K562 (cell line): ENCODE measurements at regions not wholly inside any gene's neighbourhood (a gene's known extent, or its start where the extent isn't known, plus 50 kb on each side); places are given as distances from the start of the nearest gene placed in this dataset.

Experiments
- ATAC-seq: fragments of 200-7000 bp; cut with Tn5 transposase; 3 replicates; pipeline ENCODE4 v1.9.1; 2020; ENCODE audit warnings: moderate library complexity
- BruUV-seq: library from RNA; stranded (reverse); fragments of 400-500 nt; replicated peaks from 2 replicates; lab custom pipeline; 2021; lab: Mats Ljungman, UMichigan
- CTCF ChIA-PET: fragments of 300-600 bp; formaldehyde crosslinking; extraction: SDS; loops from one replicate; lab custom pipeline; 2021; ENCODE audit warnings: low intra/inter-chr PET ratio; lab: Yijun Ruan, JAX
- POLR2A ChIA-PET: fragments of 300-600, 350-650 bp; sonication (Branson Sonifier 250); formaldehyde crosslinking; extraction: SDS; loops from one replicate; lab custom pipeline; 2021; ENCODE audit warnings: antibody characterized with exemption, inconsistent platforms; lab: Yijun Ruan, JAX
- DNase-seq, 4 experiments: peaks; one replicate each; pipeline versions ENCODE4 v3.0.0 to v3.0.0-alpha.2; 2011 to 2018; ENCODE audit warnings: low spot score in 3 of 4, mixed read lengths in 3 of 4; ENCODE audit errors: extremely low read depth in 1 of 4
- FAIRE-seq: peaks from 2 replicates; lab custom pipeline; 2011; peaks lifted over from hg19 to GRCh38; lab: Jason Lieb, UNC
- H2AFZ ChIP-seq: 2 replicates; pipeline ENCODE4 v1.6.0; 2011; ENCODE audit warnings: low read depth, low read length, control low read depth, inconsistent platforms
- H3K27ac ChIP-seq: fragments of 200-600 bp; 3 replicates; pipeline ENCODE4 v1.8.0; 2011; ENCODE audit warnings: low read depth, mild to moderate bottlenecking, control low read depth, inconsistent platforms, low read length, moderate library complexity, mixed read lengths; ENCODE audit errors: extremely low read depth
- H3K27me3 ChIP-seq, 2 experiments: fragments of 300-600 bp in 1 of 2; 2 replicates in 1 of 2; 3 replicates in 1 of 2; pipeline versions ENCODE4 v1.6.0 to v1.8.0; 2011; ENCODE audit warnings: inconsistent platforms in 2 of 2, low read length in 2 of 2, mild to moderate bottlenecking in 1 of 2, mixed read lengths in 1 of 2, moderate library complexity in 1 of 2; ENCODE audit not compliant: control insufficient read depth in 2 of 2, insufficient read depth in 2 of 2
- H3K36me3 ChIP-seq: fragments of 300-600 bp; 3 replicates; pipeline ENCODE4 v1.8.0; 2011; ENCODE audit warnings: mild to moderate bottlenecking, low read length, inconsistent platforms; ENCODE audit not compliant: control insufficient read depth, insufficient read depth
- H3K4me1 ChIP-seq, 2 experiments: fragments of 200-600 bp in 1 of 2; replicated peaks in 1 of 2; 2 replicates in 1 of 2; 3 replicates in 1 of 2; pipeline versions ENCODE4 v1.5.1 to v1.8.0; 2011; ENCODE audit warnings: inconsistent platforms in 2 of 2, low read length in 2 of 2, mild to moderate bottlenecking in 1 of 2, mixed read lengths in 1 of 2, moderate library complexity in 1 of 2; ENCODE audit not compliant: control insufficient read depth in 2 of 2, insufficient read depth in 2 of 2
- H3K4me2 ChIP-seq: 2 replicates; pipeline ENCODE4 v1.6.1; 2011; ENCODE audit warnings: low read length, control low read depth, inconsistent platforms, mixed read lengths; ENCODE audit not compliant: insufficient read depth
- H3K4me3 ChIP-seq: fragments of 200-600 bp; sonication (generic), shearing (Covaris generic); 2 replicates; pipeline ENCODE4 v1.5.1; 2016; ENCODE audit warnings: control low read depth, inconsistent platforms
- H3K79me2 ChIP-seq: fragments of 200-600 bp; 3 replicates; pipeline ENCODE4 v1.8.0; 2011; ENCODE audit warnings: low read length, inconsistent platforms; ENCODE audit not compliant: control insufficient read depth, insufficient read depth
- H3K9ac ChIP-seq, 2 experiments: 2 replicates each; pipeline versions ENCODE4 v1.6.0 to v1.6.1; 2011; ENCODE audit warnings: low read depth in 2 of 2, low read length in 2 of 2, control low read depth in 1 of 2, inconsistent platforms in 1 of 2, mild to moderate bottlenecking in 1 of 2, mixed read lengths in 1 of 2; ENCODE audit not compliant: insufficient read depth in 1 of 2
- H3K9me1 ChIP-seq: one replicate; pipeline ENCODE4 v1.6.0; 2011; ENCODE audit warnings: inconsistent platforms, mild to moderate bottlenecking, low read length, moderate library complexity; ENCODE audit not compliant: control insufficient read depth, insufficient read depth
- H3K9me3 ChIP-seq: replicated peaks from 2 replicates; pipeline ENCODE4 v1.5.1; 2011; ENCODE audit warnings: low read depth, low read length, inconsistent platforms; ENCODE audit not compliant: control insufficient read depth, insufficient read depth
- H4K20me1 ChIP-seq: replicated peaks from 2 replicates; pipeline ENCODE4 v1.6.1; 2011; ENCODE audit warnings: low read length, inconsistent platforms, mixed read lengths; ENCODE audit not compliant: control insufficient read depth, insufficient read depth
- ARHGAP35 ChIP-seq: fragments of 450-650 bp; IDR thresholded peaks from 2 replicates; pipeline ENCODE4 v1.6.1; 2018; ENCODE audit not compliant: partially characterized antibody
- CC2D1A ChIP-seq: fragments of 450-650 bp; IDR thresholded peaks from 2 replicates; pipeline ENCODE4 v1.6.1; 2017; ENCODE audit warnings: mild to moderate bottlenecking
- CCAR2 ChIP-seq: fragments of 200-400 bp; formaldehyde crosslinking; IDR thresholded peaks from 2 replicates; pipeline ENCODE4 v1.6.1; 2017; ENCODE audit warnings: mild to moderate bottlenecking, low read depth, low read length
- CLOCK ChIP-seq: fragments of 250-450 bp; sonication (Bioruptor Pico); IDR thresholded peaks from 2 replicates; pipeline ENCODE4 v1.4.0; 2020; ENCODE audit warnings: mild to moderate bottlenecking, moderate library complexity, borderline replicate concordance
- FOXA1 ChIP-seq: fragments of 450-650 bp; IDR thresholded peaks from 2 replicates; pipeline ENCODE4 v1.6.1; 2016; ENCODE audit warnings: mild to moderate bottlenecking, borderline replicate concordance
- FOXO4 ChIP-seq: fragments of 450-650 bp; formaldehyde crosslinking; IDR thresholded peaks from 2 replicates; pipeline ENCODE4 v1.4.0; 2020; ENCODE audit warnings: mild to moderate bottlenecking, moderate library complexity
- GABPA ChIP-seq: fragments of 200-800 bp; sonication (Bioruptor generic); conservative IDR thresholded peaks from 2 replicates; pipeline ENCODE4 v1.6.1; 2016; ENCODE audit warnings: low read depth, missing genetic modification characterization, missing compliant biosample characterization
- HDAC1 ChIP-seq, 2 experiments: fragments of 450-650 bp; IDR thresholded peaks; 2 replicates each; pipeline ENCODE4 v1.6.1; 2016 to 2017; ENCODE audit warnings: inconsistent platforms in 1 of 2, mild to moderate bottlenecking in 1 of 2, moderate library complexity in 1 of 2
- HMG20B ChIP-seq: fragments of 250-450 bp; sonication (Bioruptor Pico); IDR thresholded peaks from 2 replicates; pipeline ENCODE4 v1.5.0; 2021; ENCODE audit warnings: mild to moderate bottlenecking
- KLF16 ChIP-seq: IDR thresholded peaks from 2 replicates; pipeline ENCODE4 v1.6.1; 2016; ENCODE audit warnings: antibody characterized with exemption
- RAD21 ChIP-seq, 2 experiments: fragments of 250-450 bp in 1 of 2; fragments of 450-650 bp in 1 of 2; sonication (Bioruptor Pico) in 1 of 2; formaldehyde crosslinking in 1 of 2; IDR thresholded peaks in 1 of 2; conservative IDR thresholded peaks in 1 of 2; 2 replicates each; pipeline versions ENCODE4 v1.4.0 to v1.8.0; 2020 to 2022; ENCODE audit warnings: mild to moderate bottlenecking in 2 of 2, moderate library complexity in 1 of 2
- RFX5 ChIP-seq: IDR thresholded peaks from 2 replicates; pipeline ENCODE4 v1.6.1; 2011; ENCODE audit warnings: low read depth, mild to moderate bottlenecking, improper control_type of control experiment, low read length
- TAF9B ChIP-seq: fragments of 450-650 bp; IDR thresholded peaks from 2 replicates; pipeline ENCODE4 v1.6.1; 2018; ENCODE audit warnings: mild to moderate bottlenecking; ENCODE audit not compliant: partially characterized antibody
- TCF7 ChIP-seq: sonication (generic); IDR thresholded peaks from 2 replicates; pipeline ENCODE4 v1.6.1; 2016; ENCODE audit warnings: antibody characterized with exemption, borderline replicate concordance
- ZBTB8A ChIP-seq: fragments of 450-650 bp; IDR thresholded peaks from 2 replicates; pipeline ENCODE4 v1.6.1; 2018; ENCODE audit warnings: mild to moderate bottlenecking, moderate library complexity; ENCODE audit not compliant: partially characterized antibody
- ZNF143 ChIP-seq: sonication (generic); formaldehyde crosslinking; IDR thresholded peaks from 2 replicates; pipeline ENCODE4 v1.9.0; 2022; ENCODE audit warnings: mild to moderate bottlenecking, missing genetic modification reagents
- ZNF644 ChIP-seq: fragments of 200-800 bp; sonication (Bioruptor generic); IDR thresholded peaks from 2 replicates; pipeline ENCODE4 v1.6.1; 2016; ENCODE audit warnings: low read depth, missing genetic modification characterization, missing compliant biosample characterization
- WGBS: fragments of 100-300 bp; shearing (Covaris generic); methylation state at CpG from one replicate; pipeline ENCODE4 v1.1.6; 2016; ENCODE audit warnings: low coverage, mixed read lengths; ENCODE audit not compliant: insufficient coverage; ENCODE audit errors: missing lambda C conversion rate; 5-methylcytosine and 5-hydroxymethylcytosine counted together
- in situ Hi-C: fragments of 300-500 bp; cut with MboI; formaldehyde crosslinking; loops from 4 replicates; pipeline ENCODE4 v1.15.0; 2018; ENCODE audit warnings: inconsistent platforms, mixed read lengths
- intact Hi-C: fragments of 100-400 bp; cut with micrococcal nuclease; formaldehyde crosslinking; loops from 2 replicates; pipeline ENCODE4 v1.14.2; 2022
- TF ChIP-seq, protein P1 (sequence below): fragments of 450-650 bp; IDR thresholded peaks from 2 replicates; pipeline ENCODE4 v1.6.1; 2018; ENCODE audit not compliant: partially characterized antibody

DNA sequence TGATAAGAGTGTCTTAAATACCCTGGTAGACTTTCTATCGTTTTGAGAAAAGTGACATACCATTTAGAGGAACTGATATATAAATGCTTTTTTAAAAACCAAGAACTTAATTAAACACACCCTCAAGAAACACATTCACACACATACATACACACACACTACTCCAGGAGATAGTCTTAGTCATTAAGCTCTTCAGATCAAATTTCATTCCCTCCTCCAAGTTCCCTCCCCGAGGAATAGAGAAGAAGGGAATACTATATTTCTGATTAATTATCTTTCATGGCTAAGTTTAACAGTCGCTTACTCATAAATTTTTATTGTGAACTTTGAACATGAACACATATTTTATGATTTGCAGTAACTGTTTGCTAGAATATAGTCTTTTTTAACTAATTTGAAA lies 1109.5 kb downstream of the SLITRK1 start:
- intact Hi-C loops: no loop called here
- Histone ChIP-seq H3K27ac (no peak overlapping the region), H3K9ac (no peak overlapping the region), H3K9me3 (no peaks in the 10 kb centered on the region), H3K9me1 (no peaks in the 10 kb centered on the region), H2AFZ (no peak overlapping the region), H3K36me3 (no peaks in the 10 kb centered on the region), H3K4me1 (no peaks in the 10 kb centered on the region), H3K79me2 (no peaks in the 10 kb centered on the region)
- 0% methylated on average over 3 of the region's 3 CpGs for WGBS
- no TSS peak for BruUV-seq
- DNase-seq: no peak
- FAIRE-seq: no peak
- ChIA-PET CTCF (no interaction called here), POLR2A (no interaction called here)
- in situ Hi-C loops: no loop called here
- TF ChIP-seq HMG20B (no peak), FOXA1 (no peak), KLF16 (no peak), RAD21 (CRISPR knock-in tag; conservative IDR thresholded peaks at IDR 0.05 in 1 of 2, IDR thresholded peaks at IDR 0.05 in 1 of 2) (no peak), ZNF644 (no peak), TAF9B (no peak), CLOCK (no peak), RFX5 (no peak), ZBTB8A (no peak), HDAC1 (IDR thresholded peaks at IDR 0.05) (no peak), CCAR2 (no peak), GABPA (tag) (no peak), CC2D1A (no peak), FOXO4 (no peak), TCF7 (no peak), ARHGAP35 (no peak), ZNF143 (no peak)
- TF ChIP-seq, protein P1, sequence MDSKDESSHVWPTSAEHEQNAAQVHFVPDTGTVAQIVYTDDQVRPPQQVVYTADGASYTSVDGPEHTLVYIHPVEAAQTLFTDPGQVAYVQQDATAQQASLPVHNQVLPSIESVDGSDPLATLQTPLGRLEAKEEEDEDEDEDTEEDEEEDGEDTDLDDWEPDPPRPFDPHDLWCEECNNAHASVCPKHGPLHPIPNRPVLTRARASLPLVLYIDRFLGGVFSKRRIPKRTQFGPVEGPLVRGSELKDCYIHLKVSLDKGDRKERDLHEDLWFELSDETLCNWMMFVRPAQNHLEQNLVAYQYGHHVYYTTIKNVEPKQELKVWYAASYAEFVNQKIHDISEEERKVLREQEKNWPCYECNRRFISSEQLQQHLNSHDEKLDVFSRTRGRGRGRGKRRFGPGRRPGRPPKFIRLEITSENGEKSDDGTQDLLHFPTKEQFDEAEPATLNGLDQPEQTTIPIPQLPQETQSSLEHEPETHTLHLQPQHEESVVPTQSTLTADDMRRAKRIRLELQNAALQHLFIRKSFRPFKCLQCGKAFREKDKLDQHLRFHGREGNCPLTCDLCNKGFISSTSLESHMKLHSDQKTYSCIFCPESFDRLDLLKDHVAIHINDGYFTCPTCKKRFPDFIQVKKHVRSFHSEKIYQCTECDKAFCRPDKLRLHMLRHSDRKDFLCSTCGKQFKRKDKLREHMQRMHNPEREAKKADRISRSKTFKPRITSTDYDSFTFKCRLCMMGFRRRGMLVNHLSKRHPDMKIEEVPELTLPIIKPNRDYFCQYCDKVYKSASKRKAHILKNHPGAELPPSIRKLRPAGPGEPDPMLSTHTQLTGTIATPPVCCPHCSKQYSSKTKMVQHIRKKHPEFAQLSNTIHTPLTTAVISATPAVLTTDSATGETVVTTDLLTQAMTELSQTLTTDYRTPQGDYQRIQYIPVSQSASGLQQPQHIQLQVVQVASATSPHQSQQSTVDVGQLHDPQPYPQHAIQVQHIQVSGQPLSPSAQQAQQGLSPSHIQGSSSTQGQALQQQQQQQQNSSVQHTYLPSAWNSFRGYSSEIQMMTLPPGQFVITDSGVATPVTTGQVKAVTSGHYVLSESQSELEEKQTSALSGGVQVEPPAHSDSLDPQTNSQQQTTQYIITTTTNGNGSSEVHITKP: no peak
- TF ChIP-seq, all 486 proteins: peak for 0
- no peaks in the 10 kb centered on the region for H4K20me1 ChIP-seq
- H3K4me2 ChIP-seq: no peak overlapping the region
- ATAC-seq: no peak
- no peaks in the 10 kb centered on the region for H3K27me3 ChIP-seq
- no peak overlapping the region for H3K4me3 ChIP-seq
